ENCODE measurements at regions not wholly inside any gene's neighbourhood (a gene's known extent, or its start where the extent isn't known, plus 50 kb on each side); places are given as distances from the start of the nearest gene placed in this dataset.

DNA sequence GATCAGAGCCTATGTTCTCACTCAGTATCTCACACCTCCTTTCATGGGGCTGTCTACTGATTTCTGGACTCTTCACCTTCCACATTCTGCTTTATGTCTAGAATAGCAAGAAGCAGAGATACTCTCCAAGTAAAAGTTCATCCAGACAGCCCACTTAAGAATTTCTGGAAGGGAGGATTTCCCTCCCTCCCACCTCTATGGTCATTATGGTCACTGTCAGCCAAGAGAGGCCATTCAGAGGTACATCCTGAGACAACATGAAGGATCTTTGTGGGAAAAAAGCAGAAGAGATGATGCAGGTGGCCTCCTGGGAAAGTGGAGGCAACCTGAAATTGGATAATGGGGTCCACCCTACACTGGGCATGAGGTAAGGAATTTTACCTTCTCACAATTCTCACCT, 179.5 kb upstream of the ZNF462 start:
- TF ChIP-seq POLR2A (IDR thresholded peaks at IDR 0.05; ENCODE audit: low read length), result no peak
- TF ChIP-seq GATA1 (IDR thresholded peaks at IDR 0.05; ENCODE audit: low read depth, low read length), result no peak
